GM19043 (cell line): ENCODE measurements at regions not wholly inside any gene's neighbourhood (a gene's known extent, or its start where the extent isn't known, plus 50 kb on each side); places are given as distances from the start of the nearest gene placed in this dataset.
"Not testable (repeated sequence)": the region's sequence is repeated elsewhere in the genome, so short reads cannot be mapped to it uniquely, and the experiment has no call there.

Source experiments
- ATAC-seq: cut with Tn5 transposase; IDR thresholded peaks from one replicate; pipeline ENCODE4 v1.9.1; 2021; ENCODE audit warnings: low read depth; ENCODE audit not compliant: unreplicated experiment

- no peak for ATAC-seq
Measured at GRCh38 chr16:48810803-48811453, 200.9 kb upstream of the N4BP1 start.

- ATAC-seq: no peak
Measured at GRCh38 chr16:48810436-48810802, 200.4 kb upstream of the N4BP1 start.

DNA sequence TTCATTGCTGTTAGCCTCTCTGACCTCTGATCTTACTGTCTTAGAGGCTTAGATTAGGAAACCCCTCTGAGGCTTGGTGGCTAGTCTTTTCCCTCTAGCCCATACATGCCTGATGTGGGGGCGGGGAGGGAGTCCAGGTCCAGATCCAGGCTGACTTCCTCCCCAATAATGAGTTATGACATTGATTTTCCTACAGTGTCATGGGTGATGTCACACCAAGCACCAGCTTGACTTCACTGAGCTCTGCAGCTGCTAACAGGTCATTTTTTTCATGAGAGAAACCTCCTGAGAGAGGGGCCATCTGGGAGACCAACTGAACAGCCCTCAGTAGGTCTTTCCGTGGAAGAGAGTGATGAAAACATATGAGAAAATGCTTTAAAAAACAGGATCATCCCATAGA lies 180.2 kb upstream of the N4BP1 start:
- ATAC-seq: no peak

DNA sequence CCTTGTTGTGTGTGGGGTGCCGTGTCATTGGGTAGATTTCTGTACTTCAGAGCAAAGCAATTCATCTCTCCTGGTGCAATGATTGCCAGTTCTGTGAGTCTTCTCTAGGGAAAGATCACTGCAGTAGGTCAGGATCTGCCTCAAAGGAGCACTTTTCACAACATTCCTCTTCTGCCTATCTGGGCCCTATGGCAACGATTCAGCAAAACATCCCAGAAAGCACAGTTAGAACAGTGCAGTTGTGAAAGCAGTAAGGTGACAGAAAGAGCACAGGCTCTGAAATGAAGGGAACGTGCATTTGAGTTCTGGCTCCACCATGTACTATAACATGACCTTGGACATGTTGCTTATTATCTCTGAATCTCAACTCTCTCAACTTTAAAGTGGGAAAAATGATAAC lies 178.5 kb upstream of the N4BP1 start:
- no peak for ATAC-seq

DNA sequence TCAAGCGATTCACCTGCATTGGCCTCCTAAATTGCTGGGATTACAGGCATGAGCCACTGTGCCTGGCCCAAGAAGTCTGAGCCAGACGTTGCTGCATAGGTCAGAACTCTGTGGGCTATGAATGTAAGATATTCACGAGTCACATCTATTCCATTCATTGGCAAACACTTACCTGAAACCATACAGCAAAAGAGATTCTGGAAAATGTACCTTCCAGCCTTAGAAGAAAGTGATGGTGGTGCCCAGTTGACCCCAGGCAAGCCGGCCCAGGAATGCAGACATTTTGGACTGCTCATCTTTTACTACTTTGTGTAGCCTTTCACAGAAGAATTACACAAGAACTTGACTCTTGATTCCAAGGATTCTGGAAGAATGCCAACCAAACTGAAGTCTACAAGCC lies 135.6 kb upstream of the N4BP1 start:
- no peak for ATAC-seq

GRCh38 chr16:48740964-48741363 lies 131.0 kb upstream of the N4BP1 start:
- ATAC-seq: no peak

- ATAC-seq: no peak
Measured at GRCh38 chr16:48734220-48734619, 124.2 kb upstream of the N4BP1 start.

DNA sequence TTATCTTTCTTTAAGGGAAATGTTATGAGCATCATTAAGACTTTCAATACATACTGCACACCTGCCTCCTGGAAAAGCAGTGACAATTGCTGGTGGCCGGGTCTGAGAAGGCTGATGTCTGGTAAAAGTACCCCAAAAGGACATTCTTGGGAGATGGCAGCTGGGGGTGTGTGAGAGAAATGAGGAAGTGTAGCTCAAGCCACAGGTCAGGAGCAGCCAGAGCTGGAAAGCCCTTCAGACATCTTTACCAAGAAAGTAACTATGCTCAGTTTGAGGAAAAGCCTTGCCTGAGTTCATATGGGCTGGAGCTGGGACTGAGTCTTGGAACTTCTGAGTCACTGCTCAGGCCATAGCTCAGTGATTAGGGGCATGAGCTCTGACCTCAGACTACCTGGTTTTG lies 94.7 kb upstream of the N4BP1 start:
- ATAC-seq: no peak

DNA sequence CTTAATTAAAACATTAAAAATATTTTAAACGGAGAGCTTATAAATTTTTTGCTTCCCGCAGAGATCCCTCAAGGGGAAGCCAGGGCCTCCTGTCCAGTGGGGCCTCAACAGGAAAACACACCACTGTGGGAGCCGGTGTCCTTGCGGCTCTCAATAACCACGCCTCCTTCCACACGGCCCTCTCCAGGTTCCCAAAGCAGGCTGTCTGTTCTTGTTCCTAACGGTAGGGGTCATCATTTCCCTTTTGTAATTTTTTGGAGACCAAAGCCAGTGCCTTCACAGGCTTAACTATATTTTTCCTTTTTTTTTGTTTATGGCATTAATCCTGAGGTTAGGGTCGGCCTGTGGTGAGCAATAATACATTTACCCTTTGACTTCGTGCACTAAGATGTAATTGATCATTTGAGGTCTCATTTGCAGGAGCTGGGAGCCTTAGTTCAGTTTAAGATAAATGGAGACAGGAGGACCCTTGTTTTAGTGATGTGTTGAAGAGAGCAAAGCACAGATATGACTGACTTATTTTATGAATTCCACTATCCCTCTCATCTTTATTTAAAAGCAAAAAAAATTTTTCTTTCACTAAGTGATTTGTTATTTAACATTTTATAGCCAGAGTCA lies 77.5 kb upstream of the N4BP1 start:
- peak; percentile 77 for ATAC-seq

- no peak for ATAC-seq
Measured at GRCh38 chr16:48684148-48684547, 74.2 kb upstream of the N4BP1 start.

DNA sequence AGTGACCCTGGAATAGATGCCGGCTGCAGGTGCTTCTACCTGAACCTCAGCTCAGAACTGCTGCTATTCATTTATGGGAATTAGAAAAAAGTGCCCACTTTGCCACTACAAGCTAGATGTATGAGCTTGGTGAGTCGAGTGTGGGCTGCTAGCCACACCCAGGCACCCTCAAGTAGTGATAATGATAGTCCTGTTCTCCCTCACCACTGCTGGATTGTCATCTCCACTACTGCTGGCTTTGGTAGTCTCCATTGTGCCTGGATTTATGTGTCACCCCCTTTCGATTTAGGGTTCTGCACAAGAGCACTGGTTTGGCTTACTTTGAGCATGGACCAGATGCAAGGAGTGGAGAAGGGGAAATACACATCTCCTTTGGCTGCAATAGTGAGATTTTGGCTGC lies 73.0 kb upstream of the N4BP1 start:
- ATAC-seq: no peak

- ATAC-seq: no peak
Measured at GRCh38 chr16:48681520-48681919, 71.5 kb upstream of the N4BP1 start.

- no peak for ATAC-seq
Measured at GRCh38 chr16:48680881-48681280, 70.9 kb upstream of the N4BP1 start.

- ATAC-seq: no peak
Measured at GRCh38 chr16:48676836-48677235, 66.9 kb upstream of the N4BP1 start.

DNA sequence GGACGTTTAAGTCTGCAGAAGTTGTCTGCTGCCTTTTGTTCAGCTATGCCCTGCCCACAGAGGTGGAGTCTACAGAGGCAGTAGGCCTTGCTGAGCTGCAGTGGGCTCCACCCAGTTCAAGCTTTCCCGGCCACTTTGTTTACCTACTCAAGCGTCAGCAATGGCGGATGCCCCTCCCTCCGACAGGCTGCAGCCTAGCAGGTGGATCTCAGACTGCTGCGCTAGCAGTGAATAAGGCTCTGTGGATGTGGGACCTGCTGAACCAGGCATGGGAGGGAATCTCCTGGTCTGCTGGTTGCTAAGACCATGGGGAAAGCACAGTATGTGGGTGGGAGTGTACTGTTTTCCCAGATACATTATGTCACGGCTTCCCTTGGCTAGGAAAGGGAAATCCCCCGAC lies 58.2 kb upstream of the N4BP1 start:
- not testable (repeated sequence) for ATAC-seq

DNA sequence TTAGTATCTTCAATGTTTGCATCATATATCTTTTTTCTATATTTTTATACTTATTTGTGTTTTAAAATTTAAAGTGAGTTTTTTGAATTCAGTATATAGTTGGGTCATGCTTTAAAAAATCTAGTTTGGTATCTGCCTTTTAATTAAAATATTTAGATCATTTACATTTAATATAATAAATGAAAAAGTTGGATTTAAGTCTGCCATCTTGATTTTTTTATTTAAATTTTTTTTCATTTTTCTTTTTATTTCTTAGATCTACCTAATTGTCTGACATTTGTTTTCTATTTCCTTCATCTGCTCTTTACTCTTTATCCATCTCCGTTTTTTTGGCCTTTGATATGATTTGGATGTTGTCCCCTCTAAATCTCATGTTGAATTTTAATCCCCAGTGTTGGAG lies 50.0 kb upstream of the N4BP1 start:
- no peak for ATAC-seq
